RWPE2 (cell line): ENCODE measurements at regions not wholly inside any gene's neighbourhood (a gene's known extent, or its start where the extent isn't known, plus 50 kb on each side); places are given as distances from the start of the nearest gene placed in this dataset.
A peak's percentile ranks its signal among the peaks of the same experiment; 100 is the strongest.

Source experiments
- ATAC-seq: fragments of 200-7000 bp; cut with Tn5 transposase; 3 replicates; pipeline ENCODE4 v1.9.1; 2021; ENCODE audit warnings: low read depth
- DNase-seq: peaks from one replicate; pipeline ENCODE4 v3.0.0-alpha.2; 2020; ENCODE audit warnings: low spot score
- H3K27ac ChIP-seq: fragments of 450-650 bp; 2 replicates; pipeline ENCODE4 v1.5.1; 2017; ENCODE audit warnings: mild to moderate bottlenecking; ENCODE audit not compliant: poor library complexity, severe bottlenecking
- H3K27me3 ChIP-seq: fragments of 250-450 bp; sonication (Bioruptor Pico); 2 replicates; pipeline ENCODE4 v1.5.1; 2021; ENCODE audit warnings: mild to moderate bottlenecking, moderate library complexity; ENCODE audit not compliant: insufficient read depth, poor library complexity, severe bottlenecking
- H3K36me3 ChIP-seq: fragments of 250-450 bp; sonication (Bioruptor Pico); 2 replicates; pipeline ENCODE4 v1.5.1; 2020; ENCODE audit warnings: low read depth, mild to moderate bottlenecking, moderate library complexity
- H3K4me1 ChIP-seq: fragments of 250-450 bp; sonication (Bioruptor Pico); 2 replicates; pipeline ENCODE4 v1.5.1; 2021; ENCODE audit warnings: mild to moderate bottlenecking, moderate library complexity; ENCODE audit not compliant: insufficient read depth, poor library complexity, severe bottlenecking
- H3K4me3 ChIP-seq: fragments of 250-450 bp; sonication (Bioruptor Pico); 2 replicates; pipeline ENCODE4 v1.5.1; 2021; ENCODE audit warnings: mild to moderate bottlenecking, moderate library complexity; ENCODE audit not compliant: severe bottlenecking
- H3K9me3 ChIP-seq: fragments of 250-450 bp; sonication (Bioruptor Pico); 2 replicates; pipeline ENCODE4 v1.5.1; 2021; ENCODE audit warnings: mild to moderate bottlenecking, moderate library complexity; ENCODE audit not compliant: severe bottlenecking
- TF ChIP-seq, protein P1 (sequence below): fragments of 450-650 bp; IDR thresholded peaks from one replicate; pipeline ENCODE4 v1.5.1; 2017; ENCODE audit warnings: mild to moderate bottlenecking, moderate library complexity; ENCODE audit not compliant: poor library complexity, severe bottlenecking

- no peaks in the 10 kb centered on the region for H3K9me3 ChIP-seq
- DNase-seq (no peak), ATAC-seq (no peak)
- H3K36me3 ChIP-seq: no peaks in the 10 kb centered on the region
- H3K4me1 ChIP-seq: no peaks in the 10 kb centered on the region
- no peak overlapping the region for H3K27ac ChIP-seq
- H3K27me3 ChIP-seq: no peaks in the 10 kb centered on the region
- TF ChIP-seq, protein P1, sequence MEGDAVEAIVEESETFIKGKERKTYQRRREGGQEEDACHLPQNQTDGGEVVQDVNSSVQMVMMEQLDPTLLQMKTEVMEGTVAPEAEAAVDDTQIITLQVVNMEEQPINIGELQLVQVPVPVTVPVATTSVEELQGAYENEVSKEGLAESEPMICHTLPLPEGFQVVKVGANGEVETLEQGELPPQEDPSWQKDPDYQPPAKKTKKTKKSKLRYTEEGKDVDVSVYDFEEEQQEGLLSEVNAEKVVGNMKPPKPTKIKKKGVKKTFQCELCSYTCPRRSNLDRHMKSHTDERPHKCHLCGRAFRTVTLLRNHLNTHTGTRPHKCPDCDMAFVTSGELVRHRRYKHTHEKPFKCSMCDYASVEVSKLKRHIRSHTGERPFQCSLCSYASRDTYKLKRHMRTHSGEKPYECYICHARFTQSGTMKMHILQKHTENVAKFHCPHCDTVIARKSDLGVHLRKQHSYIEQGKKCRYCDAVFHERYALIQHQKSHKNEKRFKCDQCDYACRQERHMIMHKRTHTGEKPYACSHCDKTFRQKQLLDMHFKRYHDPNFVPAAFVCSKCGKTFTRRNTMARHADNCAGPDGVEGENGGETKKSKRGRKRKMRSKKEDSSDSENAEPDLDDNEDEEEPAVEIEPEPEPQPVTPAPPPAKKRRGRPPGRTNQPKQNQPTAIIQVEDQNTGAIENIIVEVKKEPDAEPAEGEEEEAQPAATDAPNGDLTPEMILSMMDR: peak; percentile 35
- no peak overlapping the region for H3K4me3 ChIP-seq
These were observed 380.9 kb downstream of the EDEM1 start for GRCh38 chr3:5568451-5568850.

GRCh38 chr3:5569152-5569551 is 381.6 kb downstream of the EDEM1 start:
- Histone ChIP-seq H3K9me3 (no peaks in the 10 kb centered on the region), H3K27ac (no peak overlapping the region), H3K27me3 (no peaks in the 10 kb centered on the region), H3K36me3 (no peaks in the 10 kb centered on the region), H3K4me3 (no peak overlapping the region), H3K4me1 (no peaks in the 10 kb centered on the region)
- ATAC-seq (no peak), DNase-seq (no peak)
- TF ChIP-seq, protein P1: no peak

DNA sequence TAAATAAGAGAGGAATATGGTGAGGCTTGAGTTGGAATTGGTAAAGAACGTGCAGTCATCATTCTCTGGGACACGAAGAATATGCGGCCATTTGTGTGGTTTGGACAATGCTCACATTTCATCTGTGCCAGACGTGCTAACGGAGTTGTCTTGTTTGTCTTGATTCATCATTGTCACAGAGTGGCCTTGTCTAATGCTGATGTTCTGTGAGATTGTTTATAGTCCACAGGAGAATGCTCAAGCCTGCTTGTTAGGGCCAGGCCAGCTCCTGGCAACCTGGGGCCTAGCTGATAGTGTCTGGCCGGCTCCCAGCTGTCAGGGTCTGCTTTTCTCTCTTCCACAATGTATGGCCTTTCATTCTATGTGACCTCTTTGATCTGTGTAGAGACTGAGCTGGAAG is 384.7 kb downstream of the EDEM1 start:
- Histone ChIP-seq H3K9me3 (no peaks in the 10 kb centered on the region), H3K27me3 (no peaks in the 10 kb centered on the region), H3K27ac (no peak overlapping the region), H3K4me3 (no peak overlapping the region), H3K4me1 (no peaks in the 10 kb centered on the region), H3K36me3 (no peaks in the 10 kb centered on the region)
- DNase-seq (no peak), ATAC-seq (no peak)
- TF ChIP-seq, protein P1: no peak

GRCh38 chr3:5576277-5577011 is 388.9 kb downstream of the EDEM1 start:
- no peak for ATAC-seq
- no peaks in the 10 kb centered on the region for H3K4me1 ChIP-seq
- no peak overlapping the region for H3K27ac ChIP-seq
- H3K27me3 ChIP-seq: no peaks in the 10 kb centered on the region
- no peaks in the 10 kb centered on the region for H3K9me3 ChIP-seq
- DNase-seq: no peak
- TF ChIP-seq, protein P1: no peak
- no peaks in the 10 kb centered on the region for H3K36me3 ChIP-seq
- H3K4me3 ChIP-seq: no peak overlapping the region

GRCh38 chr3:5579139-5579602 is 391.7 kb downstream of the EDEM1 start:
- ATAC-seq (no peak), DNase-seq (no peak)
- Histone ChIP-seq H3K4me1 (no peaks in the 10 kb centered on the region), H3K36me3 (no peaks in the 10 kb centered on the region), H3K27me3 (no peaks in the 10 kb centered on the region), H3K4me3 (no peak overlapping the region), H3K9me3 (no peaks in the 10 kb centered on the region), H3K27ac (no peak overlapping the region)
- TF ChIP-seq, protein P1: no peak
